EH (cell line): ENCODE measurements at regions not wholly inside any gene's neighbourhood (a gene's known extent, or its start where the extent isn't known, plus 50 kb on each side); places are given as distances from the start of the nearest gene placed in this dataset.
A peak's percentile ranks its signal among the peaks of the same experiment; 100 is the strongest.

ENCODE experiments used
- DNase-seq: peaks from one replicate; pipeline ENCODE4 v3.0.0-alpha.2; 2015; ENCODE audit warnings: low read depth

- peak; percentile 26 for DNase-seq
Observed at GRCh38 chr2:108145557-108146326, 94.0 kb upstream of the SULT1C3 start.

GRCh38 chr2:108148555-108148954 lies 91.2 kb upstream of the SULT1C3 start:
- no peak for DNase-seq

- no peak for DNase-seq
Observed at GRCh38 chr2:108154366-108155061, 85.3 kb upstream of the SULT1C3 start.

- DNase-seq, result no peak
Observed at GRCh38 chr2:108161298-108161697, 78.5 kb upstream of the SULT1C3 start.

- DNase-seq, result no peak
Observed at GRCh38 chr2:108164318-108164717, 75.5 kb upstream of the SULT1C3 start.

- DNase-seq, result no peak
Observed at GRCh38 chr2:108165729-108166128, 74.0 kb upstream of the SULT1C3 start.

- DNase-seq, result no peak
Observed at GRCh38 chr2:108167699-108168098, 72.1 kb upstream of the SULT1C3 start.

GRCh38 chr2:108169982-108170625 lies 69.7 kb upstream of the SULT1C3 start:
- DNase-seq, result peak; percentile 31

GRCh38 chr2:108171657-108172056 lies 68.1 kb upstream of the SULT1C3 start:
- no peak for DNase-seq

GRCh38 chr2:108182489-108182888 lies 57.3 kb upstream of the SULT1C3 start:
- peak; percentile 10 for DNase-seq

GRCh38 chr2:108184419-108184818 lies 55.3 kb upstream of the SULT1C3 start:
- peak; percentile 18 for DNase-seq

- peak; percentile 36 for DNase-seq
Observed at GRCh38 chr2:108189316-108189715, 50.5 kb upstream of the SULT1C3 start.
